ENCODE measurements at regions not wholly inside any gene's neighbourhood (a gene's known extent, or its start where the extent isn't known, plus 50 kb on each side); places are given as distances from the start of the nearest gene placed in this dataset.
"Not testable (repeated sequence)": the region's sequence is repeated elsewhere in the genome, so short reads cannot be mapped to it uniquely, and the experiment has no call there.

DNA sequence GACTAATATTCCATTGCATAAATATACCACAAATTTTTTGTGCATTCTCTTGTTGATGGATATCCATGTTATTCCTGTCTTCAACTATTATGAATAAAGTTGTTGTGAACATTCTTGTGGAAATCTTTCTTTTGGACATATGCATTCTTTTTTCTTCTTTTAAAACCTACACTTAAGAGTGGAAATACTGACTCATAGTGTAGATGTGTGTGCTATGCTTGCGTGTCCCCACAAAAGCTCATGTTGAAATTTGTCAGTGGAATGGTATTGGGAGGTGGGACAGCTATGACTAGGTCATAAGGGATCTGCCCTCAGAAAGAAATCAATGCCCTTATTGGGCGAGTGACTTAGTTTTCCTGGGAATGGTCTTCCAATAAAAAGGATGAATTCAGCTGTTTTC, 203.6 kb upstream of the PRSS58 start:
- no peak for DNase-seq

GRCh38 chr7:142460402-142461117, 202.7 kb upstream of the PRSS58 start:
- DNase-seq = no peak

DNA sequence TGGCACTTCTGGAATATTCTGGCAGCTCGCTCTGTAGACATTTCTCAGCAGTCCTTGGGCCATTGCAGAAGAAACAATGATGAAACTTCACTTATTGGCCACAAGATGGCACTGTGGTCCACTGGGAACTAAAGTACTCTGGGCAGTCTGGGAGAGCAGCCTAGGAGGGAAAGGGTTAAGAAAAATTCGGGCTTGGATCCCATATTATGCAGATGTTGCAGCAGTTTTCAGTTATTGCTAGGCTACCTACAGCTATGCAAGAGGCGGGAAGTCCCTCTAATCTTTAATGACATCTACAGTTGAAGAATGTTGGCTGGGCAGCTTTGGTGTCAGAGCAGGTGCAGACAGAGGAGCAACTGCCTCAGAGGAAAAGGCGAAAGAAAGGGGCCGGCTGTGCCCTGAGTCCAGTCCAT, 201.7 kb upstream of the PRSS58 start:
- no peak for DNase-seq

GRCh38 chr7:142457146-142457703, 199.4 kb upstream of the PRSS58 start:
- no peak for DNase-seq

- no peak for DNase-seq
Observed at GRCh38 chr7:142455392-142455791, 197.5 kb upstream of the PRSS58 start.

DNA sequence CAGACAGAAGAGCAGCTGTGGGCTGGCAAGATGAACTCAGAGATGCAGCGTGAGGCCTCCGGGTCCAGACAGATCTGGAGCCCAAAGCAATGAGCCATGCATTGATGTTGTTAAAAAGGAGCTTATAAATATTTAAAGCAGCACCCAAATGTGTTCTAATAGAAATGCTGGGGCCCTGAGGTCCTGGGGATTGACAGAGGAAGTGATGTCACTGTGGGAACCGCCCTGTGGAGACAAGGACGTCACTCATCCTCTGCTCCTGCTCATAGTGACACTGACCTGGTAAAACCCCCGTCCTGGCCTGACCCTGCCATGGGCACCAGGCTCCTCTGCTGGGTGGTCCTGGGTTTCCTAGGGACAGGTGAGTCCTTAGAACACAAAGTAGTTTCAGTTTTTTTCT, 197.0 kb upstream of the PRSS58 start:
- DNase-seq = no peak

GRCh38 chr7:142452791-142453190, 194.9 kb upstream of the PRSS58 start:
- DNase-seq = no peak

DNA sequence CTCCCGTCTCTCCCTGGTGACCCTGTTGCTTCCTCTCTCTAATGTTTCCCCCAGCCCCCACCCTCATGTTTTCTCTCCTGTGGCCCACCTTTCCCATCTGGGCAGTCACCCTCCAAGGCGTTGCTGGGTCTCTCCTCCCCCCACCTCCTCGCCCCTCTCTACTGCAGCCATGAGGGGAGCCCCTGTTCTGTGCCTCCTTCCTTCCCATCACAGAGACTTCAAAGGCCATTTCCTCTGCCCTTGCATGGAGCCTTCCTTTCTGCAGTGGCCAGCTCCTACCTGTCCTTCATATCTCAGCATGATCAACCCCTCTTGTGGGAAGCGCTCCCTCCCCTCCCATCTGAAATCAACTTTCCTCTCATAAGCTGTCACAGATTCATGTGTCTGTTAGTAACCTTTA, 194.0 kb upstream of the PRSS58 start:
- no peak for DNase-seq

DNA sequence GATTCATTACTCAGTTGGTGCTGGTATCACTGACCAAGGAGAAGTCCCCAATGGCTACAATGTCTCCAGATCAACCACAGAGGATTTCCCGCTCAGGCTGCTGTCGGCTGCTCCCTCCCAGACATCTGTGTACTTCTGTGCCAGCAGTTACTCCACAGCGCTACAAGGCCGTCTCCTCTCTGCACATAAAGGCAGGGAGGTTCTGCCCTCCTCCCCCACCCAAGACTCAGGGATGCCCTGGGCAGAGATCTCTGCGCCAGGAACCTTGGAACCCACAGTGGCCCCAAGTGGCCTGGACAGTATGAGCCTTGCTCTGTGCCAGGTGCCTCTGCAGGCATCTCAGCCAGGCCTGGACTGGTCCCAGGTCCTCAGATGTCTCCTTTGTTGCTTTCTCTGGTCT, 193.4 kb upstream of the PRSS58 start:
- no peak for DNase-seq

- no peak for DNase-seq
Observed at GRCh38 chr7:142450695-142451094, 192.8 kb upstream of the PRSS58 start.

- no peak for DNase-seq
Observed at GRCh38 chr7:142450206-142450605, 192.3 kb upstream of the PRSS58 start.

GRCh38 chr7:142448857-142449256, 191.0 kb upstream of the PRSS58 start:
- DNase-seq = not testable (repeated sequence)

DNA sequence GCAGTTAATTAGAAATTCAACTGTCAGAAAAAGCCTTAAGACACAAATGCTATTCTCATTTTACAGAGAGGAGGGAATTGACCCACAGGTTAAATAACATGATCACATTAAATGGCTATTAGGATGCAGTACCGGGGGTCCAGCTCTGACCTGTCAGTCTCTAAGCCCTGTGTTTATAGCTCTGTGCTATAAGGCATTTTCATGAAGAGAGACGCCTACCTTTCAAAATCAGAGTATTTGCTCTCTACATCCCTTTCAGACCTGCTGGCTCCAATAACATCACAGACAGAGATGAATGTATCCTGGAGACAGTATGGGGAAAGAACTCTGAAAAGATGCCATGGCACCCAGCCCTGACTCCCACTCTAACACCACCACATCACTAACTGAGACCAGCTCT, 189.9 kb upstream of the PRSS58 start:
- no peak for DNase-seq

GRCh38 chr7:142445019-142445686, 187.3 kb upstream of the PRSS58 start:
- peak; percentile 21 to 32 for DNase-seq

DNA sequence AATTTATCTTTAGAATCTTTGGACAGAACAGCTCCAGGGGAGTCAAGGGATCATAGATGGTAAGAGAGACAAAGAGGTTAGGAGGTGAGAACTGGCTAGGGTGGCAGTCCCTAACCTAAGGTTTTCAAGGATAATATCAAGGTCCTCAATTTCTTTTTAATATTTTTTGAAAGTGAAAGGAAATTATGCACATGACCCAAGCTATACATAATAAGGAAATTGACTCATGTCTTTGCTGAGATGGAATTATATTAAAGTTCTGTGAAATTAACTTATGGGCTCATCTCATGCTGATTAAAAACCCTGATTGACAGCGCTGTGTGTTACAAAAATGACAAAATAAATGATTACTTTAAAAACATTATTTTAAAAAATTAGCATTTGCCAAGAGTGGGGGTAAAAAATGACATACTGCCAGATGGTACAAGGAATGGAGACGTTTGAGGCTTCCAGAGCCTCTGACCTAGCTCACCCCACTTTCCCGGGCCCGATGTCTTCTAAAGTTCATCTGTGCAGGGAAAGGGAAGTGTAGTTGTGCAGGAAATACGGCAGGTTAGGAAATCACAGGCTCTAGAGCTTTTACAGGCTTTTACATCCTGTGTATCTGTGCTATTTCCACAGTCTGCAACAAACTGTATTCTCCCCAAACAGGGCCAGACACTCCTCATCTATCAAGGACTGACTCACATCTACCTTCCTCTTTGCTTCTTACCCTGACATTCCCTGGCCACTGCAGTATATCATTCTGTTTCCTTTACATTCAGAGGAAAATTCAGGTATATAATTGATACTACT, 185.6 kb upstream of the PRSS58 start:
- no peak for DNase-seq

DNA sequence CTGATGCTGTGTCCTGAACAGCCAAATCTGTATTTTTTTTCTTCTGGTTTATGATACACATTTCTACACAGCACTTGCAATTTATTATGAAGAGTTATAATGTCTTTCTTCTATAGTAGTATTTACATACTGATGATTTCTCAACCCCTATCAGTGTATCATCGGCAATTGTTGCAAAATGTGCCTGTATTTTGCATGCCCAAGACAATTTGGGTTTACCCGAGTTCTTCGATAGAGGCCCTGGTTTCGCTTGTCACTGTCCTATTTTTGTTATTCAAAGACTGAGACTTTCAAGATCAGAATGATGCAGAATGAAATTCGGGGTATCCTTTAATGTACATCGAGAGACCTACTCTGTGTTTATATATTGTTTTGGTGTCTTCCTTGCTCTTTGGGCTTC, 184.5 kb upstream of the PRSS58 start:
- no peak for DNase-seq

DNA sequence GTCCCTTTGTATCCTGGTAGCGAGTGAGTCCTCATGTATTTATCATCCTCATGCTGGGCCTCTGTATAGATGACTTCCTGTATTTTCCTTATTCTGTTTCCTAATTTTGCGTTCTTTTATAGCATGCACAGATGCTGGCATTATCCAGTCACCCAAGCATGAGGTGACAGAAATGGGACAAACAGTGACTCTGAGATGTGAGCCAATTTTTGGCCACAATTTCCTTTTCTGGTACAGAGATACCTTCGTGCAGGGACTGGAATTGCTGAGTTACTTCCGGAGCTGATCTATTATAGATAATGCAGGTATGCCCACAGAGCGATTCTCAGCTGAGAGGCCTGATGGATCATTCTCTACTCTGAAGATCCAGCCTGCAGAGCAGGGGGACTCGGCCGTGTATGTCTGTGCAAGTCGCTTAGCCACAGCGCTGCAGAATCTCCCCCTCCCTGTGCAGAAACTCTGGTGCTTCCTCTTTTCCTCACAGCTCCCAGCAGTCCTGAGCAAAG, 183.1 kb upstream of the PRSS58 start:
- DNase-seq = no peak

DNA sequence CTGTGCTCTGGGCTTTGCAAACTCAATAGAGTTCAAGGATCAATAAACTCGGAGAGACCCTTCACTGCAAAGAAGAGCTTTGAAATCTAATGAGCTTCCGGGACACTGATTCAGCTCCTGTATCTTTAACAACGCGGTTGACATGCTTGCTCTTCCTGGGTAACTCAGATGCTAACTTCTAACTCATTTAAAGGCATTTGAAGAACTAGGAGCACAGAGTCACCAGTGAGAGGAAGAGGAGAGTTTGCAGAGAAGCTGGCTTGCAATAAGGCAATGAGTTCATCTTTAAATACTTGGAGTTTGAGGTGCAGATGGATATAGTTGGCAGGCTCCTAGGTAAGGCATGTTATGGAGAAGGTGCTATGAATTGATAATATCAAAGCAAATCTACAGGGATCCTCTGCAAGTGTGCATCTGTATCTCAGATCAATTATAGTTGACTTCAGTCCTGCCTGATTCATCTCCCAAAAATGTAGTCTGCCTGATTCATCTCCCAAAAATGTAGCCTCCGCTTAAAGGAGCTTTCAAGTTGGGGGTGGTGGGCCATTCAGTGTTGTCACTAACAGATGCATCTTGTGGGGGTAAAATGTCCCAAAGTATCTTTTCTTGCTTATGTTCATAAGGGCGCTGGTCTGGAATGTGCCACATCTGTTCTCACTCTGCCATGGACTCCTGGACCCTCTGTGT, 182.5 kb upstream of the PRSS58 start:
- no peak for DNase-seq

GRCh38 chr7:142439739-142440138, 181.9 kb upstream of the PRSS58 start:
- no peak for DNase-seq

GRCh38 chr7:142438923-142439515, 181.2 kb upstream of the PRSS58 start:
- no peak for DNase-seq

GRCh38 chr7:142438235-142438922, 180.5 kb upstream of the PRSS58 start:
- DNase-seq = peak; percentile 23 to 25

DNA sequence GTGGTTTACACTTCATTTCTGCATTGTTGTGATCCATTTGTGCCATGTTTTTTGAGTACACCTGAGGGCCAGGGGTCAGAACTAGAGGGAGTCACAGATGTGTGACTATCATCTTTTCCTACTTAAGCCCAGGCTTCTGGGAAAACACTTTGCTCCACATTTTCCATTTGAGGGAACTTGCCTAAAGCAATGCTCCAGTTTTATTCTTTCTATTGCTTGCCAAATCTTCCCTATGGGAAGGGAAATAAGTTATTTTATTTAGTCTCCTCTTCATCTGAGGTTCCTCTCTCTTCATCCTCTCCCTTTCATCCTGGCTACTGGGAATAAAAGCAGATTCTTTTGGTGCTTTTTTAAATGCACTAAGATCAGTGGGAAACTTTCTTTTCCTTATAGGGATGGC, 179.9 kb upstream of the PRSS58 start:
- no peak for DNase-seq
